WTC11 (cell line): ENCODE measurements at regions not wholly inside any gene's neighbourhood (a gene's known extent, or its start where the extent isn't known, plus 50 kb on each side); places are given as distances from the start of the nearest gene placed in this dataset.

Source experiments
- ATAC-seq: fragments of 200-7000 bp; cut with Tn5 transposase; 2 replicates; pipeline ENCODE4 v1.10.0; 2021; ENCODE audit warnings: mild to moderate bottlenecking, moderate library complexity
- CTCF ChIA-PET: fragments of 300-600 bp; sonication (Branson Sonifier 250); formaldehyde crosslinking; loops from one replicate; lab custom pipeline; 2021; ENCODE audit warnings: antibody characterized with exemption; lab: Charles Lee
- POLR2A ChIA-PET: fragments of 350-600 bp; sonication (Branson Sonifier 250); formaldehyde crosslinking; loops from one replicate; lab custom pipeline; 2021; ENCODE audit warnings: antibody characterized with exemption; lab: Charles Lee
- DNase-seq: peaks from one replicate; pipeline ENCODE4 v3.0.0; 2021; ENCODE audit warnings: low spot score
- H3K27ac Mint-ChIP-seq: 2 replicates; pipeline ENCODE4 v1.8.0; 2021; ENCODE audit warnings: mixed read lengths
- H3K27me3 Mint-ChIP-seq: 2 replicates; pipeline ENCODE4 v1.8.0; 2021; ENCODE audit warnings: low read depth, mild to moderate bottlenecking, moderate library complexity, mixed read lengths
- H3K36me3 Mint-ChIP-seq: 2 replicates; pipeline ENCODE4 v1.8.0; 2021; ENCODE audit warnings: mixed read lengths
- H3K4me1 Mint-ChIP-seq: 2 replicates; pipeline ENCODE4 v1.8.0; 2022; ENCODE audit warnings: mixed read lengths
- H3K4me3 Mint-ChIP-seq: 2 replicates; pipeline ENCODE4 v1.8.0; 2021; ENCODE audit warnings: mild to moderate bottlenecking, moderate library complexity, mixed read lengths
- H3K9me3 Mint-ChIP-seq: 2 replicates; pipeline ENCODE4 v1.8.0; 2021; ENCODE audit warnings: mixed read lengths
- AFF4 ChIP-seq: sonication (generic); formaldehyde crosslinking; IDR thresholded peaks from 2 replicates; pipeline ENCODE4 v1.8.1; 2023; ENCODE audit warnings: mild to moderate bottlenecking, missing genetic modification reagents, borderline replicate concordance
- ATF6 ChIP-seq: sonication (generic); formaldehyde crosslinking; IDR thresholded peaks from 2 replicates; pipeline ENCODE4 v1.8.1; 2023; ENCODE audit warnings: mild to moderate bottlenecking, missing genetic modification reagents
- CREM ChIP-seq: sonication (generic); formaldehyde crosslinking; IDR thresholded peaks from 2 replicates; pipeline ENCODE4 v1.8.1; 2022; ENCODE audit warnings: mild to moderate bottlenecking, missing genetic modification reagents, moderate library complexity
- GRHL2 ChIP-seq: fragments of 250-450 bp; sonication (Bioruptor Pico); IDR thresholded peaks from 2 replicates; pipeline ENCODE4 v1.8.0; 2022; ENCODE audit warnings: mild to moderate bottlenecking, moderate library complexity; ENCODE audit not compliant: insufficient replicate concordance, severe bottlenecking
- IRF2 ChIP-seq: sonication (generic); formaldehyde crosslinking; IDR thresholded peaks from 2 replicates; pipeline ENCODE4 v1.8.0; 2022; ENCODE audit warnings: low read depth, missing genetic modification reagents, borderline replicate concordance
- PRDM15 ChIP-seq: sonication (generic); formaldehyde crosslinking; IDR thresholded peaks from 2 replicates; pipeline ENCODE4 v1.8.0; 2022; ENCODE audit warnings: missing genetic modification reagents
- RORB ChIP-seq: fragments of 250-450 bp; sonication (Bioruptor Pico); IDR thresholded peaks from 2 replicates; pipeline ENCODE4 v1.9.0; 2021; ENCODE audit warnings: mild to moderate bottlenecking
- SMAD3 ChIP-seq: sonication (generic); formaldehyde crosslinking; IDR thresholded peaks from 2 replicates; pipeline ENCODE4 v1.8.0; 2022; ENCODE audit warnings: missing genetic modification reagents, mild to moderate bottlenecking, borderline replicate concordance
- SMAD4 ChIP-seq: sonication (generic); formaldehyde crosslinking; IDR thresholded peaks from 2 replicates; pipeline ENCODE4 v1.8.0; 2022; ENCODE audit warnings: mild to moderate bottlenecking, missing genetic modification reagents
- SOX15 ChIP-seq: fragments of 250-450 bp; sonication (Bioruptor Pico); IDR thresholded peaks from 2 replicates; pipeline ENCODE4 v1.9.0; 2021; ENCODE audit warnings: mild to moderate bottlenecking
- USF1 ChIP-seq: sonication (generic); formaldehyde crosslinking; IDR thresholded peaks from 2 replicates; pipeline ENCODE4 v1.8.0; 2022; ENCODE audit warnings: mild to moderate bottlenecking, missing genetic modification reagents
- USF2 ChIP-seq: sonication (generic); formaldehyde crosslinking; IDR thresholded peaks from 2 replicates; pipeline ENCODE4 v1.8.1; 2023; ENCODE audit warnings: mild to moderate bottlenecking, missing genetic modification reagents, moderate library complexity
- ZBTB43 ChIP-seq: sonication (generic); formaldehyde crosslinking; IDR thresholded peaks from 2 replicates; pipeline ENCODE4 v1.8.1; 2023; ENCODE audit warnings: mild to moderate bottlenecking, missing genetic modification reagents
- ZNF138 ChIP-seq: sonication (generic); formaldehyde crosslinking; conservative IDR thresholded peaks from 2 replicates; pipeline ENCODE4 v1.8.1; 2022; ENCODE audit warnings: mild to moderate bottlenecking, moderate library complexity, missing genetic modification reagents
- ZNF317 ChIP-seq: sonication (generic); formaldehyde crosslinking; IDR thresholded peaks from 2 replicates; pipeline ENCODE4 v1.8.1; 2023; ENCODE audit warnings: low read depth, mild to moderate bottlenecking, moderate library complexity, missing genetic modification reagents, borderline replicate concordance
- ZNF425 ChIP-seq: fragments of 250-450 bp; sonication (Bioruptor Pico); conservative IDR thresholded peaks from 2 replicates; pipeline ENCODE4 v1.9.0; 2021; ENCODE audit warnings: mild to moderate bottlenecking

GRCh38 chr12:88844426-88844825 lies 264.2 kb upstream of the KITLG start:
- H3K27ac Mint-ChIP-seq: no peak overlapping the region
- H3K36me3 Mint-ChIP-seq: peaks cover 6% of the 10 kb centered on the region
- 0 out of 2 replicates have a peak, but pooled peaks cover under 1% of the 10 kb centered on the region for H3K27me3 Mint-ChIP-seq
- peak; percentile 35 for DNase-seq
- ATAC-seq: peak; percentile 97
- TF ChIP-seq USF1 (CRISPR knock-in tag) (no peak), RORB (no peak), ATF6 (CRISPR knock-in tag) (no peak), USF2 (CRISPR knock-in tag) (no peak), CREM (no peak), SMAD4 (no peak), ZNF317 (CRISPR knock-in tag) (no peak), IRF2 (CRISPR knock-in tag) (no peak)
- H3K4me3 Mint-ChIP-seq: no peak overlapping the region
- CTCF ChIA-PET: no interaction called here
- POLR2A ChIA-PET: no interaction called here
- H3K9me3 Mint-ChIP-seq: peaks cover 9% of the 10 kb centered on the region
- H3K4me1 Mint-ChIP-seq: peaks cover 13% of the 10 kb centered on the region

- ChIA-PET POLR2A (no interaction called here), CTCF (no interaction called here)
- DNase-seq: no peak
- Mint-ChIP-seq H3K4me1 (peaks cover 13% of the 10 kb centered on the region), H3K9me3 (peaks cover 29% of the 10 kb centered on the region), H3K27ac (no peak overlapping the region), H3K4me3 (no peak overlapping the region), H3K36me3 (peaks cover 25% of the 10 kb centered on the region), H3K27me3 (peaks cover 2% of the 10 kb centered on the region; the same call in 1 of the 2 replicates)
- ATAC-seq: no peak
- no peak for TF ChIP-seq SMAD3 (CRISPR knock-in tag)
- TF ChIP-seq ZNF138: no peak
- TF ChIP-seq PRDM15 (CRISPR knock-in tag): no peak
Observed at GRCh38 chr12:88842314-88842713, 262.0 kb upstream of the KITLG start.

GRCh38 chr12:88839486-88839885 lies 259.2 kb upstream of the KITLG start:
- H3K9me3 Mint-ChIP-seq: peaks cover 35% of the 10 kb centered on the region
- POLR2A ChIA-PET: no interaction called here
- CTCF ChIA-PET: no interaction called here
- H3K4me1 Mint-ChIP-seq: peaks cover 3% of the 10 kb centered on the region; the same call in 1 of the 2 replicates
- H3K4me3 Mint-ChIP-seq: no peak overlapping the region
- H3K36me3 Mint-ChIP-seq: peaks cover 25% of the 10 kb centered on the region
- ATAC-seq: no peak
- H3K27me3 Mint-ChIP-seq: peaks cover 2% of the 10 kb centered on the region; the same call in 1 of the 2 replicates
- no peak for DNase-seq
- no peak overlapping the region for H3K27ac Mint-ChIP-seq
- TF ChIP-seq ZNF425 (CRISPR knock-in tag) (no peak), SMAD4 (no peak), SOX15 (CRISPR knock-in tag) (no peak), AFF4 (no peak), GRHL2 (CRISPR knock-in tag) (no peak), ZBTB43 (CRISPR knock-in tag) (no peak)
